ENCODE measurements at regions not wholly inside any gene's neighbourhood (a gene's known extent, or its start where the extent isn't known, plus 50 kb on each side); places are given as distances from the start of the nearest gene placed in this dataset.
"Not testable (repeated sequence)": the region's sequence is repeated elsewhere in the genome, so short reads cannot be mapped to it uniquely, and the experiment has no call there.

DNA sequence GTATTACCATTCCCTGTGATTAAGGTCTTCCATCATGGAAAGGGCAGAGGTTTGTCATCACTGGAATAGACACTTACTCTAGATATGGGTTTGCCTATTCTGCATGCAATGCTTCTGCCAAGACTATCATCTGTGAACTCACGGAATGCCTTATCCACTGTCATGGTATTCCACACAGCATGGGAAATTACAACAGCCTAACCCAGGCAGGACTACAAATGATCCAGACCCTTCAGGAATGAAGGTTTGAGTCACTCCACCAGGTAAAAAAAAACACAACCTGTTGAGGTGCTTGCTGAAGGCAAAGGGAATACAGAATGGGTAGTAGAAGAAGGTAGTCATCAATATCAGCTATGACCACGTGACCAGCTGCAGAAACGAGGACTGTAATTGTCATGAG lies 89.0 kb upstream of the RANBP6 start:
- not testable (repeated sequence) for DNase-seq (ENCODE audit: low read depth in 2 of 2)

- DNase-seq (ENCODE audit: low read depth in 2 of 2): not testable (repeated sequence)
Measured at GRCh38 chr9:6103911-6104310, 88.5 kb upstream of the RANBP6 start.

DNA sequence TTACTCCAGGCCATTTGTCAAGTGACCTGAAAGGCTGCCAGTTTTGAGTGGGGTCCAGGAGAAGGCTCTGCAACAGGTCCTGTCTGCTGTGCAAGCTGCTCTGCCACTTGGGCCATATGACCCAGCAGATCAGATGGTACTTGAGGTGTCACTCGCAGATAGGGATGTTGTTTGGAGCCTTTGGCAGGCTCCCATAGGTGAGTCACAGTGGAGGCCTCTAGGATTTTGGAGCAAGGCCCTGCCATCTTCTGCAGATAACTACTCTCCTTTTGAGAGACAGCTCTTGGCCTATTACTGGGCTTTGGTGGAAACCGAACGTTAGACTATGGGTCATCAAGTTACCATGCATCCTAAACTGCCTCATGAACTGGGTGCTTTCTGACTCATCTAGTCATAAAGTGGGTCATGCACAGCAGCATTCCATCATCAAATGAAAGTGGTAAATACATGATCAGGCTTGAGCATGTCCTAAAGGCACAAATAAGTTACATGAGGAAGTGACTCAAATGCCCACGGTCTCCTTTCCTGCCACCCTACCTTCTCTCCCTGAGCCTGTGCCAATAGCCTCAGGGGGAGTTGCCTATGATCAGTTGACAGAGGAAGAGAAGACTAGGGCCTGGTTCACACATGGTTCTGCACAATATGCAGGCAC lies 87.0 kb upstream of the RANBP6 start:
- DNase-seq (ENCODE audit: low read depth in 2 of 2): not testable (repeated sequence)

- DNase-seq (ENCODE audit: low read depth in 2 of 2): not testable (repeated sequence)
Measured at GRCh38 chr9:6101725-6102124, 86.3 kb upstream of the RANBP6 start.

- not testable (repeated sequence) for DNase-seq (ENCODE audit: low read depth in 2 of 2)
Measured at GRCh38 chr9:6099346-6099745, 83.9 kb upstream of the RANBP6 start.

DNA sequence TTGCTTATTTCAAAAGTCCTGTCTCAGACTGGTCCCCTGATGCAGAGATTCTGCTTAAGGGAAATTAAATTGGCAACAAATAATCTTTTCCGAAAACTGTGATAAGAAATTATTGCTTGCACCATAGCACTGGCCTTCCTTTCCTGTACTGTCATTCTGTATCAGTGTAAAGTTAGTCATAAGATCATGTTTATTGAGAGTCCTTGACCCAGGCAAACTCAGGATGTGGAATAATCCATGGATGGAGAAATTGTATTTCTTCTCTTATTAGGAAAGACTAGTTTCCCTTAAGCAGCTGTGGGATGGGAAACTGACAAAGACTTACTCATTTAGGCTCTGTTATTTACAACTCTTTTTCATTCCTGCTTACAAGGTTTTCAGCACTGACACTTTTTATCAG lies 83.0 kb upstream of the RANBP6 start:
- no peak for DNase-seq (ENCODE audit: low read depth in 2 of 2)

GRCh38 chr9:6096821-6097220 lies 81.4 kb upstream of the RANBP6 start:
- no peak for DNase-seq (ENCODE audit: low read depth in 2 of 2)

DNA sequence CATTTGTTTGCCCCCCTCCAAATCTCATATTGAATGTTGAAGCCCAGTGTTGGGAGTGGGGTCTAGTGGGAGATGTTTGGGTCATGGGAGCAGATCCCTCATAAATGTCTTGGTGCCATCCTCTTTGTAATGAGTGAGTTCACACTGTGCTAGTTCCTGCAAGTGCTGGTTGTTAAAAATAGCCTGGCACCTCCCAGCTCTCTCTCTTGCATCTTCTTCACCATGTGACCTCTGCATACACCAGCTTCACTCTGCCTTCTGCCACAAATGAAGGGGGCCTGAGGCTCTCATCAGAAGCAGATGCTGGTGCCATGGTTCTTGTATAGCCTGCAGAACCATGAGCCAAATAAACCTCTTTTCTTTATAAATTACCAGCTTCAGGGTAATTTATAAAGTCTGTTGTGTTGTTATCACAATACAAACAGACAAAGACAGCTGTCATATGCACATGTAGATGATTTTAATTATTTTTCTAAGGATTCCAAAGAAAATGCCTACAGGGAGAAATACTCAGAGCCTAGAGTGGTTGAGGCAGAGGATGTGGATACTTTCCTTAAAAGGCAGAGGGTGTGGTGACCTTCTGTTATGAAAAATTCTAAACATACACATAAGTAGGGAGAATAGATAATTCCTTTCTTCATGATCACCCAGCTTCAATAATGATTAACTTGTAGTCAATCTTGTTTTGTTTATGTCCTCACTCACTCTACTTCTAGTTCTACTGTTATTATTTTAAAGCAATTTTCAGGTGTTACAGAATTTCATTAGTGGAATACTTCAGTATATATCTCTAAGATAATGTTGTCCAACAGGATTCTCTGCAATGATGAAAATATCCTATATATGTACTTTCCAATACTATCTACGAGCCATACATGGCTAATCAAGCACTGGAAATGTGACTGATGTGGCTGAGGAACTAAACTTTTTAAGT lies 75.1 kb upstream of the RANBP6 start:
- no peak for DNase-seq (ENCODE audit: low read depth in 2 of 2)

DNA sequence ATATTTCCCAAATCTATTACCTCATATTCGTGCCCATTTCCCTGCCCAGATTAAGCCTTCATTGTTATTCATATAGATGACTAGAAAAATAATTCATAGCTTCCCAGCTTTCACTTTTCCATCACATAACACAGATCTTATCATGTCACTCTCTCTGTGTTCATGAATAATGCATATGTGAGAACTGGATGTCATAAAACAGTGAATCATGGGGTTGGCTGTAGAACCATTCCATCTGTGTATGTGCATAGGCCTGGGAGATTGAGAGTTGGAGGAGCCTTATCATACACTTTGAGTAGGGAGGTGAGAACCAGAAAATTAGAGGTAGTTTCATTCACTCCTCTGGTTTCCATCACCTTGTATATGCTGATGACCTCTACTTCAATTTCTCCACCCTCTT lies 73.9 kb upstream of the RANBP6 start:
- no peak for DNase-seq (ENCODE audit: low read depth in 2 of 2)

GRCh38 chr9:6086006-6086655 lies 70.7 kb upstream of the RANBP6 start:
- no peak for DNase-seq (ENCODE audit: low read depth in 2 of 2)

- DNase-seq (ENCODE audit: low read depth in 2 of 2): peak; percentile 61 to 68
Measured at GRCh38 chr9:6080154-6080716, 64.8 kb upstream of the RANBP6 start.

DNA sequence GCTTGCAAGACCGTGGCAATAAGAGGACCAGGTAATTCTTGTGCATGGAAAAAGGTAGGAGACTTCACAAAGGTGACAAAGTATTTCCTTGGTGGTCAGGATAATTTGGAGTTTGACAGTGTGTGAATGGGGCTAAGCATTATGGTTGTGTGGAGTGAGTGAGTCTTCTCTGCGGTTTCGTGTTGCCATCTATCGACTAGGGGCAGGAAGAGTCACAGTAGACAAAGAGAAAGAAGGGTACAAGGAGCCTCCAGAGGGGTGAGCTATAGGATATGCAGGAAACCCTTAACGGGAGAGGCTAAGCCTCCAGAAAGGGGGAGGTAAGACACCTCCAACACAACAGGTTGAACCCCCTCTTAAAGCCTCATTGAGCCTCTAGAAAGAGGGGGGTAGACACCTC lies 64.0 kb upstream of the RANBP6 start:
- no peak for DNase-seq (ENCODE audit: low read depth in 2 of 2)

DNA sequence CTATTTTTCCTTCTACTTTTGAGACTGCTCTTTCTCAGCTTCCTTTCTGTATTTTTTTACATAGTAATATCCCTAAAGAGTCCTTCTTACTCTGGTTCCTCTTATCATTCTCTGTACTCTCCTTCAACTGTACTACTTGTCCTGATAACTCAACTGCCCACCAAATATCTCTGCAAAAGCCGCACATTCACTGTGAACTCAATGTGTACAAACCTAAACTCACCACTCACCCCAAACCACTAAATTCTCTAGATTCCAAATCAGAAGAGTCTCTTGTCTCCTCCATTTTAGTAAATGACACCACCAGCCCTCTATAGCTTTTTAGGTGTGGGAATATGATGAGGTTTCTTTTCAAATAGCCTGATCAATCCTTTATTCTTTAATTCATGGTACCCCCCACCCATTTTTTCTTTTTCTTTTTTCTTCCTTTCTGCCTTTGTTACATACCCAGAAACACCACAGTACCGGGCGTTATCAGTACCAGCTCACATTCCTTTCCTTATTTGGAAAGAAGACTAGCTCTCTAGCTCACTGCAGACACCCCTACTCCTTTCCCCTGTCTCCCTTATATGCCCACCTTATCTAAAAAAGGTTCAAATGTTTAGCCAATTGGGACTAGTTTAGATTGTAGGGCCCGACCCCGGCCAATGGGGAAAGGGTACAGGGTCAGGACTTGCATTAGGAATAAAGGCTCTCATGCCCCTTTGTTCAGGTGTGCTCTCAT lies 63.1 kb upstream of the RANBP6 start:
- DNase-seq (ENCODE audit: low read depth in 2 of 2): no peak

GRCh38 chr9:6076851-6077250 lies 61.4 kb upstream of the RANBP6 start:
- DNase-seq (ENCODE audit: low read depth in 2 of 2): no peak

DNA sequence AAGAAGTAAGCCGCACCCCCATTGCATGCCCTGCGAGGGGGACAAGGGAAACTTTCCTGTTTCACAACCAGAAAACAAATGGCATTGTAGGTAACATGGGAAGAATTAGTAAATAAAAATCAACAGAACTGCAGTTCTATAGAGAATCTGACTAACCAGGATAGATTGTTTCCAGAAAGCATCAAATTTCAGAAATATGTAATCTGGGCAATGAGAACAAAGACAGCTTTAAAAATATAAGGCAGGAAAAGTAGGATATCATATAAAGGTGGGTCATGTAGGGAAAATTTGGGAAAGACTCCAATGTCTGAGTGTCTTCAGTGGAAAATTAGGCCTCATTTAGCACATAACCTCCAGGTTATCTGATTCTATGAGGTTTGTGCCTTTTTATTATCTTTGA lies 58.3 kb upstream of the RANBP6 start:
- no peak for DNase-seq (ENCODE audit: low read depth in 2 of 2)

DNA sequence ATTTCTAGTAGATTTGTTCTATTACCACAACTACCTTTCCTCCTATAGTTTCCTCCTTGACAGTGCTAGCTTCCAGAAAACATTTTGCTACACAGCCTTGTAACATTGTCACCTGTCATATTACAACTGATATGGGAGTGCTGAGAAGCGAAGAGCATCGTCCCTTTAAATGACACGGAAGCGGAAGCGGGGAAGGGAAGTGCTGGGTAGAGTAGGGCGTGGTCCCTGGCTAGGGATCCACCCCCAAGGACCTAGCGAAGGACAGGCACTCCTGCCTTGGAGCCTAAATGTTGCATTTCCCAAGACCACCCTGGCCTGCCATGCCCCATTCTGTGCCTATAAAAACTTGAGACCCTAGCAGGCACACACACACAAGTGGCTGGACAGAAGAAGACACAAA lies 57.4 kb upstream of the RANBP6 start:
- DNase-seq (ENCODE audit: low read depth in 2 of 2): no peak

- no peak for DNase-seq (ENCODE audit: low read depth in 2 of 2)
Measured at GRCh38 chr9:6072453-6072852, 57.0 kb upstream of the RANBP6 start.

- no peak for DNase-seq (ENCODE audit: low read depth in 2 of 2)
Measured at GRCh38 chr9:6068983-6069382, 53.6 kb upstream of the RANBP6 start.

GRCh38 chr9:6067426-6067825 lies 52.0 kb upstream of the RANBP6 start:
- DNase-seq (ENCODE audit: low read depth in 2 of 2): no peak

Data from stimulated activated CD8-positive, alpha-beta memory T cell treated with anti-CD3 and anti-CD28 coated beads, Interleukin-7, amount 100 ng/mL, for 4 hours (primary cell).